C4-2B (cell line): ENCODE measurements at regions not wholly inside any gene's neighbourhood (a gene's known extent, or its start where the extent isn't known, plus 50 kb on each side); places are given as distances from the start of the nearest gene placed in this dataset.

Source experiments
- H3K27ac ChIP-seq: fragments of 450-650 bp; 2 replicates; pipeline ENCODE4 v1.5.1; 2017
- CTCF ChIP-seq: fragments of 450-650 bp; conservative IDR thresholded peaks from 2 replicates; pipeline ENCODE4 v1.5.1; 2017; ENCODE audit warnings: mild to moderate bottlenecking
- ZFX ChIP-seq: fragments of 450-650 bp; IDR thresholded peaks from 2 replicates; pipeline ENCODE4 v1.6.1; 2017

GRCh38 chr14:104285508-104285840 is 147.1 kb downstream of the KIF26A start:
- H3K27ac ChIP-seq = no peak overlapping the region
- TF ChIP-seq ZFX (no peak), CTCF (no peak)

GRCh38 chr14:104286086-104286485 is 147.7 kb downstream of the KIF26A start:
- H3K27ac ChIP-seq = no peak overlapping the region
- TF ChIP-seq ZFX = no peak
- TF ChIP-seq CTCF = no peak

- no peak for TF ChIP-seq ZFX
- TF ChIP-seq CTCF = no peak
- H3K27ac ChIP-seq = no peak overlapping the region
These were observed 148.1 kb downstream of the KIF26A start for GRCh38 chr14:104286496-104286895.

- TF ChIP-seq ZFX (no peak), CTCF (no peak)
- no peak overlapping the region for H3K27ac ChIP-seq
These were observed 149.1 kb downstream of the KIF26A start for GRCh38 chr14:104287301-104288009.

GRCh38 chr14:104288272-104288671 is 149.9 kb downstream of the KIF26A start:
- TF ChIP-seq CTCF (no peak), ZFX (no peak)
- H3K27ac ChIP-seq = no peak overlapping the region

GRCh38 chr14:104289507-104289906 is 151.1 kb downstream of the KIF26A start:
- H3K27ac ChIP-seq = no peak overlapping the region
- TF ChIP-seq CTCF (no peak), ZFX (no peak)

- TF ChIP-seq CTCF (no peak), ZFX (no peak)
- H3K27ac ChIP-seq = no peak overlapping the region
These were observed 151.8 kb downstream of the KIF26A start for GRCh38 chr14:104290058-104290667.
